ENCODE measurements at regions not wholly inside any gene's neighbourhood (a gene's known extent, or its start where the extent isn't known, plus 50 kb on each side); places are given as distances from the start of the nearest gene placed in this dataset.

GRCh38 chr11:134541951-134542350 lies 129.9 kb upstream of the B3GAT1 start:
- no peaks in the 10 kb centered on the region for H3K36me3 ChIP-seq (replicated peaks in 1 of 2)
- TF ChIP-seq CTCF (IDR thresholded peaks at IDR 0.05) = no peak
- WGBS, 4 donors = 84 to 93% (median 84%) methylated on average over 4 of the region's 4 CpGs
- no peaks in the 10 kb centered on the region for H3K4me1 ChIP-seq (replicated peaks in 1 of 2)
- peak in 2 of 7 donors; percentile 9 to 31 for DNase-seq
- no peak overlapping the region for H3K4me3 ChIP-seq
- no peak overlapping the region for H3K27ac ChIP-seq
- no peaks in the 10 kb centered on the region for H3K9me3 ChIP-seq (replicated peaks in 1 of 3)
- H3K27me3 ChIP-seq = no peaks in the 10 kb centered on the region
- intact Hi-C loops (cut with DNase I) = no loop called here

- Histone ChIP-seq H3K4me3 (no peak overlapping the region), H3K9me3 (replicated peaks in 1 of 3) (no peaks in the 10 kb centered on the region), H3K36me3 (replicated peaks in 1 of 2) (no peaks in the 10 kb centered on the region), H3K4me1 (replicated peaks in 1 of 2) (no peaks in the 10 kb centered on the region), H3K27me3 (no peaks in the 10 kb centered on the region), H3K27ac (no peak overlapping the region)
- TF ChIP-seq POLR2A (IDR thresholded peaks at IDR 0.05) (no peak), CTCF (IDR thresholded peaks at IDR 0.05) (no peak)
- DNase-seq = peak in 2 of 7 donors; percentile 3 to 35
- WGBS, 4 donors = 59 to 92% (median 60%) methylated on average over 1 to 6 of the region's 6 CpGs
- intact Hi-C loops (cut with DNase I) = no loop called here
Observed at GRCh38 chr11:134541355-134541754, 129.3 kb upstream of the B3GAT1 start.

GRCh38 chr11:134539285-134539684 lies 127.2 kb upstream of the B3GAT1 start:
- no peak overlapping the region for H3K27ac ChIP-seq
- H3K4me3 ChIP-seq = no peak overlapping the region
- H3K9me3 ChIP-seq (replicated peaks in 1 of 3) = no peaks in the 10 kb centered on the region
- H3K27me3 ChIP-seq = no peaks in the 10 kb centered on the region
- H3K4me1 ChIP-seq (replicated peaks in 1 of 2) = no peaks in the 10 kb centered on the region
- peak in 2 of 7 donors; percentile 1 to 11 for DNase-seq
- intact Hi-C loops (cut with DNase I) = no loop called here
- WGBS, 4 donors = 66 to 79% (median 76%) methylated on average over 4 of the region's 4 CpGs
- no peaks in the 10 kb centered on the region for H3K36me3 ChIP-seq (replicated peaks in 1 of 2)
- TF ChIP-seq POLR2A (IDR thresholded peaks at IDR 0.05) (no peak), CTCF (IDR thresholded peaks at IDR 0.05) (no peak)

GRCh38 chr11:134538742-134539141 lies 126.7 kb upstream of the B3GAT1 start:
- H3K9me3 ChIP-seq (replicated peaks in 1 of 3) = no peaks in the 10 kb centered on the region
- no peaks in the 10 kb centered on the region for H3K36me3 ChIP-seq (replicated peaks in 1 of 2)
- no peaks in the 10 kb centered on the region for H3K4me1 ChIP-seq (replicated peaks in 1 of 2)
- intact Hi-C loops (cut with DNase I) = no loop called here
- no peaks in the 10 kb centered on the region for H3K27me3 ChIP-seq
- no peak overlapping the region for H3K4me3 ChIP-seq
- DNase-seq = peak in 2 of 7 donors; percentile 2 to 30
- 44 to 76% (median 58%) methylated on average over 8 to 15 of the region's 15 CpGs for WGBS, 4 donors
- H3K27ac ChIP-seq = no peak overlapping the region
- TF ChIP-seq POLR2A (IDR thresholded peaks at IDR 0.05) = no peak
- TF ChIP-seq CTCF (IDR thresholded peaks at IDR 0.05) = no peak

Measured in adrenal gland (tissue), 9 donors.